ENCODE measurements at regions not wholly inside any gene's neighbourhood (a gene's known extent, or its start where the extent isn't known, plus 50 kb on each side); places are given as distances from the start of the nearest gene placed in this dataset.

GRCh38 chr6:25223490-25223991, 55.6 kb upstream of the CARMIL1 start:
- Histone ChIP-seq H3K79me2 (ENCODE audit: low read depth) (no peaks in the 10 kb centered on the region), H3F3A (ENCODE audit: insufficient read depth, low read depth) (no peaks in the 10 kb centered on the region), H2AFZ (0 out of 2 replicates have a peak overlapping the region, but pooled peaks have one; percentile 31), H4K20me1 (ENCODE audit: insufficient read depth) (no peaks in the 10 kb centered on the region), H3K4me3 (no peak overlapping the region), H3K9me3 (ENCODE audit: insufficient read depth, low read depth) (no peaks in the 10 kb centered on the region), H3K27ac (peak overlapping the region; percentile 20; the same call in 1 of the 2 replicates), H3K4me2 (peak overlapping the region; percentile 31), H3K36me3 (ENCODE audit: low read depth) (no peaks in the 10 kb centered on the region), H3K9me2 (ENCODE audit: insufficient read depth) (no peaks in the 10 kb centered on the region), H3K4me1 (replicated peaks; ENCODE audit: insufficient read depth) (peaks cover 7% of the 10 kb centered on the region; the same call in 1 of the 2 replicates), H3K27me3 (ENCODE audit: insufficient read depth, low read depth) (no peaks in the 10 kb centered on the region)
- ChIA-PET CTCF (interaction anchor here (0.6 to 1.8 kb wide), 14 partner anchors 10 to 668 kb away, joined by 3 to 12 read pairs (median 4); no protein-coding TSS in a partner anchor), POLR2A (ENCODE audit: unreplicated experiment) (no interaction called here)
- peak; percentile 59 to 71 for DNase-seq
- intact Hi-C loops (cut with micrococcal nuclease; ENCODE audit: unreplicated experiment), result loop anchor here (1.0 to 5.0 kb wide), 11 partner anchors 42 to 874 kb away; partner anchors contain the start of gene CARMIL1
- BruUV-seq (replicated peaks), result no TSS peak
- TF ChIP-seq EZH2 (IDR thresholded peaks at IDR 0.05; ENCODE audit: low read depth), result no peak
- TF ChIP-seq, protein P1, sequence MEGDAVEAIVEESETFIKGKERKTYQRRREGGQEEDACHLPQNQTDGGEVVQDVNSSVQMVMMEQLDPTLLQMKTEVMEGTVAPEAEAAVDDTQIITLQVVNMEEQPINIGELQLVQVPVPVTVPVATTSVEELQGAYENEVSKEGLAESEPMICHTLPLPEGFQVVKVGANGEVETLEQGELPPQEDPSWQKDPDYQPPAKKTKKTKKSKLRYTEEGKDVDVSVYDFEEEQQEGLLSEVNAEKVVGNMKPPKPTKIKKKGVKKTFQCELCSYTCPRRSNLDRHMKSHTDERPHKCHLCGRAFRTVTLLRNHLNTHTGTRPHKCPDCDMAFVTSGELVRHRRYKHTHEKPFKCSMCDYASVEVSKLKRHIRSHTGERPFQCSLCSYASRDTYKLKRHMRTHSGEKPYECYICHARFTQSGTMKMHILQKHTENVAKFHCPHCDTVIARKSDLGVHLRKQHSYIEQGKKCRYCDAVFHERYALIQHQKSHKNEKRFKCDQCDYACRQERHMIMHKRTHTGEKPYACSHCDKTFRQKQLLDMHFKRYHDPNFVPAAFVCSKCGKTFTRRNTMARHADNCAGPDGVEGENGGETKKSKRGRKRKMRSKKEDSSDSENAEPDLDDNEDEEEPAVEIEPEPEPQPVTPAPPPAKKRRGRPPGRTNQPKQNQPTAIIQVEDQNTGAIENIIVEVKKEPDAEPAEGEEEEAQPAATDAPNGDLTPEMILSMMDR (conservative IDR thresholded peaks at IDR 0.05), result peak; percentile 95

- H3F3A ChIP-seq (ENCODE audit: insufficient read depth, low read depth), result peaks cover 3% of the 10 kb centered on the region
- no peak overlapping the region for H3K4me2 ChIP-seq
- TF ChIP-seq, protein P1 (conservative IDR thresholded peaks at IDR 0.05), result no peak
- TF ChIP-seq EZH2 (IDR thresholded peaks at IDR 0.05; ENCODE audit: low read depth), result no peak
- ChIA-PET CTCF (interaction anchor here (0.6 to 1.8 kb wide), 5 partner anchors 41 to 667 kb away, joined by 3 to 12 read pairs (median 5); no protein-coding TSS in a partner anchor), POLR2A (ENCODE audit: unreplicated experiment) (no interaction called here)
- intact Hi-C loops (cut with micrococcal nuclease; ENCODE audit: unreplicated experiment), result loop anchor here (5.0 kb wide), 2 partner anchors 778 to 873 kb away; no protein-coding TSS in a partner anchor
- H4K20me1 ChIP-seq (ENCODE audit: insufficient read depth), result no peaks in the 10 kb centered on the region
- H3K4me3 ChIP-seq, result no peak overlapping the region
- no peaks in the 10 kb centered on the region for H3K27me3 ChIP-seq (ENCODE audit: insufficient read depth, low read depth)
- peaks cover 13% of the 10 kb centered on the region for H3K4me1 ChIP-seq (replicated peaks; ENCODE audit: insufficient read depth)
- no peaks in the 10 kb centered on the region for H3K9me2 ChIP-seq (ENCODE audit: insufficient read depth)
- BruUV-seq (replicated peaks), result no TSS peak
- no peaks in the 10 kb centered on the region for H3K36me3 ChIP-seq (ENCODE audit: low read depth)
- no peaks in the 10 kb centered on the region for H3K79me2 ChIP-seq (ENCODE audit: low read depth)
- no peak overlapping the region for H2AFZ ChIP-seq
- no peak for DNase-seq
- H3K27ac ChIP-seq, result no peak overlapping the region
- H3K9me3 ChIP-seq (ENCODE audit: insufficient read depth, low read depth), result no peaks in the 10 kb centered on the region
Observed at GRCh38 chr6:25224242-25224641, 54.9 kb upstream of the CARMIL1 start.

- Histone ChIP-seq H3K4me2 (no peak overlapping the region), H3K4me3 (no peak overlapping the region), H3K9me3 (ENCODE audit: insufficient read depth, low read depth) (no peaks in the 10 kb centered on the region), H2AFZ (no peak overlapping the region), H3F3A (ENCODE audit: insufficient read depth, low read depth) (peaks cover 11% of the 10 kb centered on the region), H3K36me3 (ENCODE audit: low read depth) (no peaks in the 10 kb centered on the region), H3K79me2 (ENCODE audit: low read depth) (no peaks in the 10 kb centered on the region), H3K9me2 (ENCODE audit: insufficient read depth) (no peaks in the 10 kb centered on the region), H3K27me3 (ENCODE audit: insufficient read depth, low read depth) (no peaks in the 10 kb centered on the region), H3K27ac (no peak overlapping the region), H4K20me1 (ENCODE audit: insufficient read depth) (no peaks in the 10 kb centered on the region), H3K4me1 (replicated peaks; ENCODE audit: insufficient read depth) (peaks cover 26% of the 10 kb centered on the region)
- no peak for DNase-seq
- BruUV-seq (replicated peaks), result no TSS peak
- CTCF ChIA-PET, result no interaction called here
- intact Hi-C loops (cut with micrococcal nuclease; ENCODE audit: unreplicated experiment), result no loop called here
- TF ChIP-seq EZH2 (IDR thresholded peaks at IDR 0.05; ENCODE audit: low read depth), result no peak
- TF ChIP-seq, protein P1 (conservative IDR thresholded peaks at IDR 0.05), result no peak
- POLR2A ChIA-PET (ENCODE audit: unreplicated experiment), result no interaction called here
Observed at GRCh38 chr6:25227854-25228253, 51.3 kb upstream of the CARMIL1 start.

Measured in PC-9 (cell line).